ENCODE measurements at regions not wholly inside any gene's neighbourhood (a gene's known extent, or its start where the extent isn't known, plus 50 kb on each side); places are given as distances from the start of the nearest gene placed in this dataset.
"Not testable (repeated sequence)": the region's sequence is repeated elsewhere in the genome, so short reads cannot be mapped to it uniquely, and the experiment has no call there.

- no peak for DNase-seq (ENCODE audit: low read depth in 2 of 3, low spot score in 2 of 3)
These were observed 94.3 kb upstream of the DCLK2 start for GRCh38 chr4:149983931-149984330.

- DNase-seq (ENCODE audit: low read depth in 2 of 3, low spot score in 2 of 3) = no peak
These were observed 92.3 kb upstream of the DCLK2 start for GRCh38 chr4:149985981-149986380.

- DNase-seq (ENCODE audit: low read depth in 2 of 3, low spot score in 2 of 3) = no peak
These were observed 91.3 kb upstream of the DCLK2 start for GRCh38 chr4:149986917-149987316.

- DNase-seq (ENCODE audit: low read depth in 2 of 3, low spot score in 2 of 3) = no peak
These were observed 90.7 kb upstream of the DCLK2 start for GRCh38 chr4:149987330-149988086.

- no peak for DNase-seq (ENCODE audit: low read depth in 2 of 3, low spot score in 2 of 3)
These were observed 90.2 kb upstream of the DCLK2 start for GRCh38 chr4:149988087-149988410.

- DNase-seq (ENCODE audit: low read depth in 2 of 3, low spot score in 2 of 3) = no peak
These were observed 85.2 kb upstream of the DCLK2 start for GRCh38 chr4:149993030-149993429.

- DNase-seq (ENCODE audit: low read depth in 2 of 3, low spot score in 2 of 3) = no peak
These were observed 83.0 kb upstream of the DCLK2 start for GRCh38 chr4:149995134-149995756.

- DNase-seq (ENCODE audit: low read depth in 2 of 3, low spot score in 2 of 3) = peak in 1 of 3 donors; percentile 36
These were observed 80.3 kb upstream of the DCLK2 start for GRCh38 chr4:149997881-149998421.

GRCh38 chr4:149999485-150000074 is 78.7 kb upstream of the DCLK2 start:
- DNase-seq (ENCODE audit: low read depth in 2 of 3, low spot score in 2 of 3) = peak in 2 of 3 donors; percentile 31 to 66

- DNase-seq (ENCODE audit: low read depth in 2 of 3, low spot score in 2 of 3) = no peak
These were observed 76.4 kb upstream of the DCLK2 start for GRCh38 chr4:150001815-150002214.

- peak in 1 of 3 donors; percentile 38 for DNase-seq (ENCODE audit: low read depth in 2 of 3, low spot score in 2 of 3)
These were observed 75.7 kb upstream of the DCLK2 start for GRCh38 chr4:150002561-150002960.

- no peak for DNase-seq (ENCODE audit: low read depth in 2 of 3, low spot score in 2 of 3)
These were observed 73.8 kb upstream of the DCLK2 start for GRCh38 chr4:150004481-150004880.

- peak in 1 of 3 donors; percentile 12 for DNase-seq (ENCODE audit: low read depth in 2 of 3, low spot score in 2 of 3)
These were observed 72.7 kb upstream of the DCLK2 start for GRCh38 chr4:150005537-150005936.

- DNase-seq (ENCODE audit: low read depth in 2 of 3, low spot score in 2 of 3) = no peak
These were observed 72.0 kb upstream of the DCLK2 start for GRCh38 chr4:150006197-150006596.

GRCh38 chr4:150007512-150007911 is 70.7 kb upstream of the DCLK2 start:
- no peak for DNase-seq (ENCODE audit: low read depth in 2 of 3, low spot score in 2 of 3)

- DNase-seq (ENCODE audit: low read depth in 2 of 3, low spot score in 2 of 3) = no peak
These were observed 69.7 kb upstream of the DCLK2 start for GRCh38 chr4:150008546-150008945.

- DNase-seq (ENCODE audit: low read depth in 2 of 3, low spot score in 2 of 3) = no peak
These were observed 68.7 kb upstream of the DCLK2 start for GRCh38 chr4:150009533-150009932.

GRCh38 chr4:150010525-150011126 is 67.6 kb upstream of the DCLK2 start:
- peak in 1 of 3 donors; percentile 42 for DNase-seq (ENCODE audit: low read depth in 2 of 3, low spot score in 2 of 3)

GRCh38 chr4:150012851-150013360 is 65.3 kb upstream of the DCLK2 start:
- DNase-seq (ENCODE audit: low read depth in 2 of 3, low spot score in 2 of 3) = no peak

GRCh38 chr4:150015910-150016309 is 62.3 kb upstream of the DCLK2 start:
- DNase-seq (ENCODE audit: low read depth in 2 of 3, low spot score in 2 of 3) = not testable (repeated sequence)

- not testable (repeated sequence) for DNase-seq (ENCODE audit: low read depth in 2 of 3, low spot score in 2 of 3)
These were observed 61.6 kb upstream of the DCLK2 start for GRCh38 chr4:150016621-150017020.

All from hematopoietic multipotent progenitor cell (in vitro differentiated cells).